Esophagus (tissue), 2 donors: ENCODE measurements at regions not wholly inside any gene's neighbourhood (a gene's known extent, or its start where the extent isn't known, plus 50 kb on each side); places are given as distances from the start of the nearest gene placed in this dataset.
"Not testable (repeated sequence)": the region's sequence is repeated elsewhere in the genome, so short reads cannot be mapped to it uniquely, and the experiment has no call there.

ENCODE experiments used
- H3K27ac ChIP-seq, 2 donors: one replicate each; pipeline ENCODE4 v1.5.1; 2013; ENCODE audit warnings: low read depth in 2 of 2, mild to moderate bottlenecking in 2 of 2, inconsistent platforms in 1 of 2, low read length in 1 of 2, moderate library complexity in 1 of 2
- H3K27me3 ChIP-seq, 2 donors: one replicate each; pipeline ENCODE4 v1.6.1; 2013; ENCODE audit warnings: low read length in 2 of 2, control low read depth in 1 of 2, mild to moderate bottlenecking in 1 of 2; ENCODE audit not compliant: insufficient read depth in 2 of 2, control insufficient read depth in 1 of 2
- H3K36me3 ChIP-seq, 2 donors: one replicate each; pipeline ENCODE4 v1.6.1; 2013; ENCODE audit warnings: low read length in 1 of 2; ENCODE audit not compliant: control insufficient read depth in 2 of 2, insufficient read depth in 2 of 2
- H3K4me1 ChIP-seq, 2 donors: one replicate each; pipeline ENCODE4 v1.6.1; 2013; ENCODE audit warnings: low read length in 1 of 2; ENCODE audit not compliant: control insufficient read depth in 2 of 2, insufficient read depth in 2 of 2
- H3K4me3 ChIP-seq, 2 donors: one replicate each; pipeline ENCODE4 v1.5.1; 2013; ENCODE audit warnings: low read length in 2 of 2, mild to moderate bottlenecking in 2 of 2, low read depth in 1 of 2, moderate library complexity in 1 of 2
- H3K9me3 ChIP-seq, 2 donors: one replicate each; pipeline ENCODE4 v1.6.1; 2013; ENCODE audit warnings: mild to moderate bottlenecking in 2 of 2, low read depth in 1 of 2, low read length in 1 of 2, moderate library complexity in 1 of 2; ENCODE audit not compliant: control insufficient read depth in 2 of 2, insufficient read depth in 1 of 2
- WGBS, 2 donors: extraction: QIAGEN DNeasy Blood & Tissue Kit; methylation state at CpG; one replicate each; pipeline ENCODE4 v1.1.7; 2013; 5-methylcytosine and 5-hydroxymethylcytosine counted together
- donor health status: healthy with polysubstance abuse.
- donor health status: Bipolar disorder and iron deficiency.

- not testable (repeated sequence) for H3K4me1 ChIP-seq, H3K36me3 ChIP-seq, H3K4me3 ChIP-seq, H3K27me3 ChIP-seq, H3K9me3 ChIP-seq, H3K27ac ChIP-seq
- WGBS, 2 donors, result 68 to 80% methylated on average over 5 of the region's 5 CpGs
These were observed 194.5 kb downstream of the C1orf94 start for GRCh38 chr1:34371179-34371578.

- H3K27ac ChIP-seq, result no peak overlapping the region
- H3K4me1 ChIP-seq, result no peaks in the 10 kb centered on the region
- no peaks in the 10 kb centered on the region for H3K27me3 ChIP-seq
- H3K4me3 ChIP-seq, result no peak overlapping the region
- no peaks in the 10 kb centered on the region for H3K36me3 ChIP-seq
- no peaks in the 10 kb centered on the region for H3K9me3 ChIP-seq
- WGBS, 2 donors, result 76 to 79% methylated on average over 1 of the region's 1 CpG
These were observed 195.3 kb downstream of the C1orf94 start for GRCh38 chr1:34371829-34372532.

- H3K36me3 ChIP-seq, result no peaks in the 10 kb centered on the region
- H3K9me3 ChIP-seq, result no peaks in the 10 kb centered on the region
- no peak overlapping the region for H3K27ac ChIP-seq
- WGBS, 2 donors, result 59 to 70% methylated on average over 1 of the region's 1 CpG
- no peak overlapping the region for H3K4me3 ChIP-seq
- H3K27me3 ChIP-seq, result no peaks in the 10 kb centered on the region
- no peaks in the 10 kb centered on the region for H3K4me1 ChIP-seq
These were observed 196.2 kb downstream of the C1orf94 start for GRCh38 chr1:34372891-34373290.

GRCh38 chr1:34373912-34374311 is 197.2 kb downstream of the C1orf94 start:
- Histone ChIP-seq H3K36me3 (no peaks in the 10 kb centered on the region), H3K4me1 (no peaks in the 10 kb centered on the region), H3K4me3 (no peak overlapping the region), H3K27ac (no peak overlapping the region), H3K9me3 (no peaks in the 10 kb centered on the region), H3K27me3 (no peaks in the 10 kb centered on the region)

GRCh38 chr1:34376531-34376930 is 199.8 kb downstream of the C1orf94 start:
- Histone ChIP-seq H3K4me1 (no peaks in the 10 kb centered on the region), H3K9me3 (no peaks in the 10 kb centered on the region), H3K27me3 (peaks cover 0 to 4% of the 10 kb centered on the region in 2 donors), H3K36me3 (no peaks in the 10 kb centered on the region), H3K27ac (no peak overlapping the region), H3K4me3 (no peak overlapping the region)
- 21 to 24% methylated on average over 2 of the region's 2 CpGs for WGBS, 2 donors

- Histone ChIP-seq H3K4me3 (no peak overlapping the region), H3K9me3 (no peaks in the 10 kb centered on the region), H3K4me1 (no peaks in the 10 kb centered on the region), H3K36me3 (no peaks in the 10 kb centered on the region), H3K27me3 (peaks cover 0 to 4% of the 10 kb centered on the region in 2 donors), H3K27ac (no peak overlapping the region)
- 38 to 40% methylated on average over 11 of the region's 11 CpGs for WGBS, 2 donors
These were observed 202.5 kb downstream of the C1orf94 start for GRCh38 chr1:34378968-34379856.

GRCh38 chr1:34379911-34380310 is 203.2 kb downstream of the C1orf94 start:
- Histone ChIP-seq H3K36me3 (no peaks in the 10 kb centered on the region), H3K9me3 (no peaks in the 10 kb centered on the region), H3K27me3 (peaks cover 0 to 4% of the 10 kb centered on the region in 2 donors), H3K4me3 (no peak overlapping the region), H3K4me1 (no peaks in the 10 kb centered on the region), H3K27ac (no peak overlapping the region)
- WGBS, 2 donors, result 76 to 77% methylated on average over 4 of the region's 4 CpGs

- Histone ChIP-seq H3K4me3 (no peak overlapping the region), H3K4me1 (no peaks in the 10 kb centered on the region), H3K27ac (no peak overlapping the region), H3K27me3 (peaks cover 0 to 4% of the 10 kb centered on the region in 2 donors), H3K36me3 (no peaks in the 10 kb centered on the region), H3K9me3 (no peaks in the 10 kb centered on the region)
- 42 to 44% methylated on average over 12 of the region's 12 CpGs for WGBS, 2 donors
These were observed 203.9 kb downstream of the C1orf94 start for GRCh38 chr1:34380526-34381124.

- no peaks in the 10 kb centered on the region for H3K36me3 ChIP-seq
- H3K4me1 ChIP-seq, result no peaks in the 10 kb centered on the region
- no peak overlapping the region for H3K27ac ChIP-seq
- H3K9me3 ChIP-seq, result no peaks in the 10 kb centered on the region
- H3K27me3 ChIP-seq, result no peaks in the 10 kb centered on the region
- 83 to 88% methylated on average over 1 of the region's 1 CpG for WGBS, 2 donors
- H3K4me3 ChIP-seq, result no peak overlapping the region
These were observed 213.3 kb downstream of the C1orf94 start for GRCh38 chr1:34389974-34390373.
